MCF 10A (cell line): ENCODE measurements at regions not wholly inside any gene's neighbourhood (a gene's known extent, or its start where the extent isn't known, plus 50 kb on each side); places are given as distances from the start of the nearest gene placed in this dataset.

Experiments used
- BruUV-seq: library from RNA; stranded (reverse); fragments of 400-500 nt; replicated peaks from 2 replicates; lab custom pipeline; 2021; lab: Mats Ljungman, UMichigan
- CTCF ChIA-PET: fragments of 300-600 bp; sonication (Branson Sonifier 250); formaldehyde crosslinking; extraction: SDS; loops from one replicate; lab custom pipeline; 2021; ENCODE audit warnings: antibody characterized with exemption, inconsistent platforms; lab: Yijun Ruan, JAX
- POLR2A ChIA-PET: fragments of 300-600, 350-650 bp; sonication (Branson Sonifier 250); formaldehyde crosslinking; extraction: SDS; loops from one replicate; lab custom pipeline; 2020; ENCODE audit warnings: antibody characterized with exemption, inconsistent platforms; lab: Yijun Ruan, JAX
- DNase-seq: peaks from one replicate; pipeline ENCODE4 v3.0.0-alpha.2; 2018; ENCODE audit not compliant: unreplicated experiment
- H3K27ac Mint-ChIP-seq: one replicate; pipeline ENCODE4 v1.8.0; 2022; ENCODE audit warnings: mild to moderate bottlenecking, low read depth, mixed read lengths; ENCODE audit not compliant: unreplicated experiment
- H3K27me3 Mint-ChIP-seq: one replicate; pipeline ENCODE4 v1.8.0; 2022; ENCODE audit warnings: mixed read lengths; ENCODE audit not compliant: insufficient read depth, unreplicated experiment
- H3K36me3 Mint-ChIP-seq: one replicate; pipeline ENCODE4 v1.8.0; 2022; ENCODE audit warnings: mild to moderate bottlenecking, moderate library complexity, mixed read lengths; ENCODE audit not compliant: insufficient read depth, unreplicated experiment
- H3K4me1 Mint-ChIP-seq: one replicate; pipeline ENCODE4 v1.8.0; 2022; ENCODE audit warnings: mixed read lengths; ENCODE audit not compliant: insufficient read depth, unreplicated experiment
- H3K4me3 Mint-ChIP-seq: one replicate; pipeline ENCODE4 v1.8.0; 2022; ENCODE audit warnings: mild to moderate bottlenecking, moderate library complexity, mixed read lengths; ENCODE audit not compliant: unreplicated experiment
- H3K9me3 Mint-ChIP-seq: one replicate; pipeline ENCODE4 v1.8.0; 2022; ENCODE audit warnings: mixed read lengths; ENCODE audit not compliant: unreplicated experiment
- intact Hi-C: fragments of 100-400 bp; cut with micrococcal nuclease; formaldehyde crosslinking; loops from 2 replicates; pipeline ENCODE4 v1.14.1; 2022
- TF ChIP-seq, protein P1 (sequence below): fragments of 200-600 bp; IDR thresholded peaks from one replicate; pipeline ENCODE4 v1.8.0; 2022; ENCODE audit warnings: antibody characterized with exemption, mild to moderate bottlenecking; ENCODE audit not compliant: unreplicated experiment

DNA sequence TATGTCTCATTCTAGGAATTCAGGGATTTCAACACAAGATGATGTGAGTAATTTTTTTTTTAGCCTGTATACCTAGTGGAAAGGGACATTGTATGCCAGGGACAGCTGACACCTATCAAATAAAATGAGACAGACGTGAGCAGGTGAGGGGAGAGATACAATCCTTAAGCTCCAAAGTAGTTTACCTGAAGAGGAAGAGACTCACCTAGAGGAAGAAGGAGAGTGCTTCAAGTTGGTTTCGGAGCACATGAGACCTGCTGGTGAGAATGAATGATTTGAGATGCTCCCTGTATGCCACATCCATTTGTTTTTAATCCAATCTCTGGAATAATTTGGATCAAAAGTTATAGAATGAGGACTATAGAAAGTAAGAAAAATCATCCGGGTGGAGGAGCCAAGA, 915.4 kb upstream of the FBXO33 start:
- TF ChIP-seq, protein P1, sequence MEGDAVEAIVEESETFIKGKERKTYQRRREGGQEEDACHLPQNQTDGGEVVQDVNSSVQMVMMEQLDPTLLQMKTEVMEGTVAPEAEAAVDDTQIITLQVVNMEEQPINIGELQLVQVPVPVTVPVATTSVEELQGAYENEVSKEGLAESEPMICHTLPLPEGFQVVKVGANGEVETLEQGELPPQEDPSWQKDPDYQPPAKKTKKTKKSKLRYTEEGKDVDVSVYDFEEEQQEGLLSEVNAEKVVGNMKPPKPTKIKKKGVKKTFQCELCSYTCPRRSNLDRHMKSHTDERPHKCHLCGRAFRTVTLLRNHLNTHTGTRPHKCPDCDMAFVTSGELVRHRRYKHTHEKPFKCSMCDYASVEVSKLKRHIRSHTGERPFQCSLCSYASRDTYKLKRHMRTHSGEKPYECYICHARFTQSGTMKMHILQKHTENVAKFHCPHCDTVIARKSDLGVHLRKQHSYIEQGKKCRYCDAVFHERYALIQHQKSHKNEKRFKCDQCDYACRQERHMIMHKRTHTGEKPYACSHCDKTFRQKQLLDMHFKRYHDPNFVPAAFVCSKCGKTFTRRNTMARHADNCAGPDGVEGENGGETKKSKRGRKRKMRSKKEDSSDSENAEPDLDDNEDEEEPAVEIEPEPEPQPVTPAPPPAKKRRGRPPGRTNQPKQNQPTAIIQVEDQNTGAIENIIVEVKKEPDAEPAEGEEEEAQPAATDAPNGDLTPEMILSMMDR, result no peak
- H3K27me3 Mint-ChIP-seq, result no peaks in the 10 kb centered on the region
- ChIA-PET POLR2A (interaction anchor here (0.6 kb wide), 1 partner anchor 326 kb away, joined by 3 read pairs; no protein-coding TSS in a partner anchor), CTCF (no interaction called here)
- DNase-seq, result no peak
- H3K36me3 Mint-ChIP-seq, result no peaks in the 10 kb centered on the region
- H3K9me3 Mint-ChIP-seq, result no peaks in the 10 kb centered on the region
- BruUV-seq, result no TSS peak
- no peak overlapping the region for H3K4me3 Mint-ChIP-seq
- H3K27ac Mint-ChIP-seq, result no peak overlapping the region
- no peaks in the 10 kb centered on the region for H3K4me1 Mint-ChIP-seq
- intact Hi-C loops, result no loop called here

DNA sequence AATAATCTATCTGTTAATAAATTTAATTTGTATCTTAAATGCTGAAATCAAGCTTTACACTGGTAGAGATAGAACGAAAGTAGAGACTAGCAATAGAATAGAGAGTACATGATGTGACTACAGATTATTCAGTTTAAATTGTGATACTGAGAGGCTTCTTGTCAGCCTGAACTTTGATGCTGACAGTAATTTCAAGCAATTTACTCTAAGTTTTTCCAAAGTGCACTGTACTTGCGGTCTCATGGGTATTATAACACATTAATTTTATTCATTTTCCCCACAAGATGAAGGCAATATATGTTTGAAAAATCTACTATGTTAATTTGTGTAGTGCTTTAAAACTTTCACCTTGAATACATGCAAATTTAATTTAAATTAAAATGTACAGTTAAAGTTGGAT, 914.0 kb upstream of the FBXO33 start:
- Mint-ChIP-seq H3K4me3 (no peak overlapping the region), H3K9me3 (no peaks in the 10 kb centered on the region), H3K4me1 (no peaks in the 10 kb centered on the region), H3K36me3 (no peaks in the 10 kb centered on the region), H3K27me3 (no peaks in the 10 kb centered on the region), H3K27ac (no peak overlapping the region)
- ChIA-PET POLR2A (interaction anchor here (0.6 kb wide), 1 partner anchor 136 kb away, joined by 3 read pairs; no protein-coding TSS in a partner anchor), CTCF (no interaction called here)
- TF ChIP-seq, protein P1, result no peak
- intact Hi-C loops, result no loop called here
- DNase-seq, result no peak
- BruUV-seq, result no TSS peak

DNA sequence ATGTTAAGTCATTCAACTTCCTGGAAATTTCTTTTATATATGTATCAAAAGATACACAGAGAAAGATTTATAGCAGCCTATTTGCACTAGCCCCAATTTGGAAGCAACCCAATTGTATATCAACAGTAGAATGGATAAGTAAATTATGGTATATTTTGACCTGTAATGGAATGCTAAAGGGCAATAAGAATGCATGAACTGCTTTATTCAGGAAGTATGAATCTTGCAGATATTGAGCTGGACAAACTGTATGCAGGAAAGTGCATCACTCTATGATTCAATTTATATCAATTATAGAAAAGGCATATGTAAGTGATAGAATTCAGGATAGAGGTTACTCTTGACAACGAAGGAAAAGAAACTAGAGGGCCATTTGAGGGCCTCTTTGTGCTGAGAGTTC, 913.1 kb upstream of the FBXO33 start:
- Mint-ChIP-seq H3K27me3 (no peaks in the 10 kb centered on the region), H3K27ac (no peak overlapping the region), H3K4me1 (no peaks in the 10 kb centered on the region), H3K9me3 (no peaks in the 10 kb centered on the region), H3K36me3 (no peaks in the 10 kb centered on the region), H3K4me3 (no peak overlapping the region)
- TF ChIP-seq, protein P1, result no peak
- no peak for DNase-seq
- intact Hi-C loops, result no loop called here
- CTCF ChIA-PET, result interaction anchor here (0.5 to 0.8 kb wide), 2 partner anchors 11 to 1208 kb away, joined by 3 read pairs; no protein-coding TSS in a partner anchor
- BruUV-seq, result no TSS peak
- POLR2A ChIA-PET, result no interaction called here

DNA sequence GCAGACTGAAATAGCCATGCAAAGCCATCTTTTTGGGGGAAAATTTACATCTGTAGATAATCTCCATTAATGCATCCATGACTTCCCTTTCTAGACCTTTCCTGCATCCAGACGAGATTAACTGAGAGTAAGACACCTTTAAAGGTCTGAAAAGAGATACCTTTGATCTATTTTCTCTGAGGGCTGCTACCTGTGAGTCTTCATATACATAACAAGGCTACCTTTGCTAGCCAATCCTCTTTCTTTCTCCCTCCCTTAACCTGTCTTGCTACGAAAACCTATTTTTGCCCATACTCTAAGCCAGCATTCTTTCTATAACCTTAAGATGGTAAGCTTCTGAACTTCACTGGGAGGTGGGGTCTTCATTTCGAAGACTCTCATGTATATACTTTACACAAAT, 908.5 kb upstream of the FBXO33 start:
- BruUV-seq, result no TSS peak
- ChIA-PET POLR2A (no interaction called here), CTCF (no interaction called here)
- Mint-ChIP-seq H3K36me3 (no peaks in the 10 kb centered on the region), H3K9me3 (no peaks in the 10 kb centered on the region), H3K4me3 (no peak overlapping the region), H3K27me3 (no peaks in the 10 kb centered on the region), H3K4me1 (no peaks in the 10 kb centered on the region), H3K27ac (no peak overlapping the region)
- DNase-seq, result no peak
- intact Hi-C loops, result no loop called here
- TF ChIP-seq, protein P1, result no peak
